SU-DHL-6 (cell line): ENCODE measurements at regions not wholly inside any gene's neighbourhood (a gene's known extent, or its start where the extent isn't known, plus 50 kb on each side); places are given as distances from the start of the nearest gene placed in this dataset.

Experiments used
- H2AFZ ChIP-seq: fragments of 200-600 bp; sonication (generic); 2 replicates; pipeline ENCODE4 v1.6.1; 2014; ENCODE audit warnings: low read depth, mild to moderate bottlenecking, moderate library complexity, mixed read lengths, antibody characterized with exemption, low read length; ENCODE audit not compliant: severe bottlenecking
- H3F3A ChIP-seq: fragments of 200-600 bp; shearing (Covaris generic); 2 replicates; pipeline ENCODE4 v1.6.0; 2016; ENCODE audit warnings: antibody characterized with exemption, mild to moderate bottlenecking; ENCODE audit not compliant: insufficient read depth
- H3K27ac ChIP-seq: fragments of 200-600 bp; sonication (generic); 2 replicates; pipeline ENCODE4 v1.5.1; 2016; ENCODE audit warnings: low read depth, mild to moderate bottlenecking, low read length, moderate library complexity, mixed read lengths
- H3K27me3 ChIP-seq: fragments of 200-600 bp; sonication (generic), shearing (Covaris generic); 2 replicates; pipeline ENCODE4 v1.6.0; 2014; ENCODE audit warnings: mild to moderate bottlenecking, low read length
- H3K36me3 ChIP-seq: fragments of 200-600 bp; sonication (generic); 2 replicates; pipeline ENCODE4 v1.6.1; 2014; ENCODE audit warnings: mild to moderate bottlenecking, low read length, mixed read lengths
- H3K4me2 ChIP-seq: fragments of 300-600, 200-600 bp; shearing (Covaris generic), sonication (generic); 2 replicates; pipeline ENCODE4 v1.6.0; 2014; ENCODE audit warnings: low read length, low read depth, mild to moderate bottlenecking; ENCODE audit not compliant: poor library complexity, severe bottlenecking
- H3K4me3 ChIP-seq: fragments of 200-600 bp; sonication (generic); 2 replicates; pipeline ENCODE4 v1.5.1; 2014; ENCODE audit warnings: antibody characterized with exemption, low read length, mild to moderate bottlenecking, mixed read lengths; ENCODE audit not compliant: insufficient read depth, poor library complexity, severe bottlenecking
- H3K79me2 ChIP-seq: fragments of 200-600 bp; sonication (generic); 2 replicates; pipeline ENCODE4 v1.6.1; 2014; ENCODE audit warnings: mild to moderate bottlenecking, low read length, moderate library complexity; ENCODE audit not compliant: insufficient read depth
- H3K9ac ChIP-seq: fragments of 200-600 bp; sonication (generic); 2 replicates; pipeline ENCODE4 v1.7.0; 2014; ENCODE audit warnings: mild to moderate bottlenecking, low read length
- H3K9me2 ChIP-seq: fragments of 200-600 bp; sonication (generic); replicated peaks from 2 replicates; pipeline ENCODE4 v1.6.1; 2014; ENCODE audit warnings: low read length; ENCODE audit not compliant: insufficient read depth
- H3K9me3 ChIP-seq: fragments of 200-600 bp; sonication (generic); 2 replicates; pipeline ENCODE4 v1.6.1; 2014; ENCODE audit warnings: low read length, mixed read lengths; ENCODE audit not compliant: insufficient read depth
- H4K20me1 ChIP-seq: fragments of 200-600 bp; sonication (generic); 2 replicates; pipeline ENCODE4 v1.6.1; 2014; ENCODE audit warnings: low read depth, mild to moderate bottlenecking, antibody characterized with exemption, low read length, moderate library complexity, mixed read lengths
- EZH2phosphoT487 ChIP-seq: fragments of 200-600 bp; sonication (generic), shearing (Covaris generic); conservative IDR thresholded peaks from 2 replicates; pipeline ENCODE4 v1.6.1; 2018; ENCODE audit warnings: mild to moderate bottlenecking, antibody characterized with exemption, low read length, moderate library complexity, mixed read lengths
- TF ChIP-seq, protein P1 (sequence below): fragments of 200-600 bp; sonication (generic); IDR thresholded peaks from one replicate; pipeline ENCODE4 v1.5.1; 2017; ENCODE audit warnings: antibody characterized with exemption, mild to moderate bottlenecking, low read length, moderate library complexity; ENCODE audit not compliant: insufficient read depth, poor library complexity, severe bottlenecking

DNA sequence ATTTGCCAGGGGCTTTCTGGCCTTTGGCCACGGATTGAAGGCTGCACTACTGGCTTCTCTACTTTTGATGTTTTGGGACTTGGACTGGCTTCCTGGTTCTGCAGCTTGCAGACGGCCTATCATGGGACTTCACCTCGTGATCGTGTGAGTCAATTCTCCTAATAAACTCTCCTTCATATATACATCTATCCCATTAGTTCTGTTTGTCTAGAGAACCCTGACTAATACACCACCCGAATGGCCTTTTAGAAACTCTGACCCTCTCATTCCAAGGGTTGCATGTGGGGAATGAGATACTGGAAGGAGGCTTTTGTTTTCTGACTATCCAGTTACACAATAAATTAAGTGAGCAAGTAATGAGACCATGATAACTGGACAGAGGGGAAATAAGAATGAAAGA lies 430.7 kb downstream of the CDH2 start:
- Histone ChIP-seq H3K9ac (no peak overlapping the region), H4K20me1 (no peaks in the 10 kb centered on the region), H3F3A (no peaks in the 10 kb centered on the region), H3K27me3 (no peaks in the 10 kb centered on the region), H3K9me3 (no peaks in the 10 kb centered on the region), H3K36me3 (no peaks in the 10 kb centered on the region), H3K4me3 (no peak overlapping the region), H3K79me2 (no peaks in the 10 kb centered on the region), H3K4me2 (no peak overlapping the region), H3K27ac (no peak overlapping the region), H2AFZ (no peak overlapping the region), H3K9me2 (no peaks in the 10 kb centered on the region)
- TF ChIP-seq, protein P1, sequence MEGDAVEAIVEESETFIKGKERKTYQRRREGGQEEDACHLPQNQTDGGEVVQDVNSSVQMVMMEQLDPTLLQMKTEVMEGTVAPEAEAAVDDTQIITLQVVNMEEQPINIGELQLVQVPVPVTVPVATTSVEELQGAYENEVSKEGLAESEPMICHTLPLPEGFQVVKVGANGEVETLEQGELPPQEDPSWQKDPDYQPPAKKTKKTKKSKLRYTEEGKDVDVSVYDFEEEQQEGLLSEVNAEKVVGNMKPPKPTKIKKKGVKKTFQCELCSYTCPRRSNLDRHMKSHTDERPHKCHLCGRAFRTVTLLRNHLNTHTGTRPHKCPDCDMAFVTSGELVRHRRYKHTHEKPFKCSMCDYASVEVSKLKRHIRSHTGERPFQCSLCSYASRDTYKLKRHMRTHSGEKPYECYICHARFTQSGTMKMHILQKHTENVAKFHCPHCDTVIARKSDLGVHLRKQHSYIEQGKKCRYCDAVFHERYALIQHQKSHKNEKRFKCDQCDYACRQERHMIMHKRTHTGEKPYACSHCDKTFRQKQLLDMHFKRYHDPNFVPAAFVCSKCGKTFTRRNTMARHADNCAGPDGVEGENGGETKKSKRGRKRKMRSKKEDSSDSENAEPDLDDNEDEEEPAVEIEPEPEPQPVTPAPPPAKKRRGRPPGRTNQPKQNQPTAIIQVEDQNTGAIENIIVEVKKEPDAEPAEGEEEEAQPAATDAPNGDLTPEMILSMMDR, result no peak
- no peak for TF ChIP-seq EZH2phosphoT487

DNA sequence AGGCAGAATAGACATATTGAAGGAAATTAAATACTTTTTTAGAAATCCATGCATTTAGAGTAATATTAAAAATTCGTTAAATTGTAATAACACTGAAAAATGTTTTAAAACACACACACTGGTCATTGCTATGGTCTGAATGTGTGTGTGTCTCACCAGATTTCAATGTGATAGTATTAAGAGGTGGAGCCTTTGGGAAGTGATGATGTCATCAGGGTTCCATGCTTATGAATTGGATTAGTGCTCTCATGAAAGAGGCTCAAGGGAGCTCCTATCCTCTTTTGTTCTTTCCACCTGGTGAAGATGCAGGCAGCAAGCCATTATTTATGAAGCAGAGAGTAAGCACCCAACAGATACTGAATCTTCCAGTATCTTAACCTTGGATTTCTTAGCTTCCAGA lies 441.8 kb downstream of the CDH2 start:
- Histone ChIP-seq H3K9me2 (no peaks in the 10 kb centered on the region), H3K4me2 (no peak overlapping the region), H3K27ac (no peak overlapping the region), H3K27me3 (no peaks in the 10 kb centered on the region), H3K9ac (no peak overlapping the region), H3K4me3 (no peak overlapping the region), H3K79me2 (no peaks in the 10 kb centered on the region), H2AFZ (no peak overlapping the region), H3K36me3 (no peaks in the 10 kb centered on the region; the same call in 1 of the 2 replicates), H3F3A (no peaks in the 10 kb centered on the region), H3K9me3 (no peaks in the 10 kb centered on the region), H4K20me1 (no peaks in the 10 kb centered on the region)
- TF ChIP-seq, protein P1, result no peak
- TF ChIP-seq EZH2phosphoT487, result no peak

DNA sequence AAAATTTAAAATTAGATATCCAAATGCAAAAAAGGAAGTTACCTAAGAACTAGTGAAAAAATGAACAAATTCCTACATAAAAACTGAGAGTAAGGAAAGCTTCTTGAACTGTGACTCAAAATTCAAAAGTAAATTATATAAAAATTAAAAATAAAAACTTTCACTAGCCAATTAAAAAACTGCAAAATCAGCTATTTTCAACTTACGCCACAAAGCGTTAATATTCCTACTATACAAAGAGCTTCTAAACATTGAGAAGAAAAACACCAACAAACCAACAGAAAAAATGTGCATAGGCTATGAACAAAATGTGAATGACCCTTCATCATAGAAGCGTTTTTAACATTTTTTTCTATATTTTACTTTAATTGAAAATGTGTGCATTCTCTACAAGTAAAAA lies 445.7 kb downstream of the CDH2 start:
- Histone ChIP-seq H3K27ac (no peak overlapping the region), H4K20me1 (no peaks in the 10 kb centered on the region), H2AFZ (no peak overlapping the region), H3K4me3 (no peak overlapping the region), H3K9me2 (no peaks in the 10 kb centered on the region), H3F3A (no peaks in the 10 kb centered on the region), H3K9ac (no peak overlapping the region), H3K27me3 (no peaks in the 10 kb centered on the region), H3K36me3 (no peaks in the 10 kb centered on the region; the same call in 1 of the 2 replicates), H3K9me3 (peaks cover 20% of the 10 kb centered on the region; the same call in 1 of the 2 replicates), H3K79me2 (no peaks in the 10 kb centered on the region), H3K4me2 (no peak overlapping the region)
- TF ChIP-seq, protein P1, result no peak
- no peak for TF ChIP-seq EZH2phosphoT487
